Liver (tissue), 8 donors: ENCODE measurements at regions not wholly inside any gene's neighbourhood (a gene's known extent, or its start where the extent isn't known, plus 50 kb on each side); places are given as distances from the start of the nearest gene placed in this dataset.

Experiments used
- DNase-seq: peaks from one replicate; pipeline ENCODE4 v3.0.0-alpha.2; 2017; ENCODE audit warnings: low spot score
- H3K27ac ChIP-seq, 2 donors: one replicate each; pipeline ENCODE4 v1.7.0; 2013; ENCODE audit warnings: inconsistent platforms in 2 of 2, low read length in 2 of 2, control low read depth in 1 of 2, low read depth in 1 of 2, mild to moderate bottlenecking in 1 of 2
- H3K27me3 ChIP-seq, 4 donors: one replicate each; pipeline versions ENCODE4 v1.6.1 to v1.7.0; 2013; ENCODE audit warnings: low read length in 3 of 4, inconsistent platforms in 1 of 4, mild to moderate bottlenecking in 1 of 4, moderate library complexity in 1 of 4; ENCODE audit not compliant: control insufficient read depth in 4 of 4, insufficient read depth in 4 of 4
- H3K36me3 ChIP-seq, 4 donors: one replicate each; pipeline versions ENCODE4 v1.6.1 to v1.7.0; 2013; ENCODE audit warnings: low read length in 3 of 4, mild to moderate bottlenecking in 3 of 4, low read depth in 1 of 4, moderate library complexity in 1 of 4; ENCODE audit not compliant: control insufficient read depth in 4 of 4, insufficient read depth in 3 of 4
- H3K4me1 ChIP-seq, 4 donors: one replicate each; pipeline versions ENCODE4 v1.6.1 to v1.7.0; 2013; ENCODE audit warnings: low read length in 3 of 4, mild to moderate bottlenecking in 3 of 4, moderate library complexity in 1 of 4; ENCODE audit not compliant: control insufficient read depth in 4 of 4, insufficient read depth in 4 of 4
- H3K4me3 ChIP-seq, 3 donors: one replicate each; pipeline versions ENCODE4 v1.6.1 to v1.7.0; 2013; ENCODE audit warnings: low read length in 3 of 3, control low read depth in 1 of 3, low read depth in 1 of 3, mild to moderate bottlenecking in 1 of 3
- H3K9ac ChIP-seq, 2 donors: one replicate each; pipeline ENCODE4 v1.7.0; 2013; ENCODE audit warnings: low read length in 2 of 2, mild to moderate bottlenecking in 2 of 2, moderate library complexity in 2 of 2, control low read depth in 1 of 2, low read depth in 1 of 2
- H3K9me3 ChIP-seq, 4 donors: one replicate each; pipeline versions ENCODE4 v1.6.1 to v1.7.0; 2013; ENCODE audit warnings: low read length in 3 of 4; ENCODE audit not compliant: control insufficient read depth in 4 of 4
- ATF3 ChIP-seq: IDR thresholded peaks from 2 replicates; pipeline ENCODE4 v1.6.1; 2016; ENCODE audit warnings: antibody characterized with exemption
- CTCF ChIP-seq: fragments of 150-350 bp; IDR thresholded peaks from 2 replicates; pipeline ENCODE4 v1.5.1; 2017; ENCODE audit warnings: improper control_type of control experiment, low read depth, low read length; ENCODE audit not compliant: missing input control
- EGR1 ChIP-seq, 2 donors: IDR thresholded peaks; 2 replicates each; pipeline ENCODE4 v1.6.1; 2016 to 2018; ENCODE audit warnings: antibody characterized with exemption in 2 of 2, low read depth in 2 of 2
- FOXA1 ChIP-seq: IDR thresholded peaks from 2 replicates; pipeline ENCODE4 v1.6.1; 2016; ENCODE audit warnings: antibody characterized with exemption
- FOXA2 ChIP-seq: IDR thresholded peaks from 2 replicates; pipeline ENCODE4 v1.6.1; 2016; ENCODE audit warnings: antibody characterized with exemption
- GABPA ChIP-seq, 2 donors: IDR thresholded peaks in 1 of 2; conservative IDR thresholded peaks in 1 of 2; 2 replicates each; pipeline ENCODE4 v1.6.1; 2016; ENCODE audit warnings: antibody characterized with exemption in 2 of 2, mild to moderate bottlenecking in 1 of 2, moderate library complexity in 1 of 2
- HNF4A ChIP-seq, 2 donors: conservative IDR thresholded peaks; 2 replicates each; pipeline ENCODE4 v1.6.1; 2016; ENCODE audit warnings: antibody characterized with exemption in 2 of 2, mild to moderate bottlenecking in 2 of 2
- HNF4G ChIP-seq: IDR thresholded peaks from 2 replicates; pipeline ENCODE4 v1.6.1; 2016; ENCODE audit warnings: antibody characterized with exemption
- JUND ChIP-seq, 2 donors: IDR thresholded peaks; 2 replicates each; pipeline ENCODE4 v1.6.1; 2016; ENCODE audit warnings: antibody characterized with exemption in 2 of 2
- MAX ChIP-seq: IDR thresholded peaks from 2 replicates; pipeline ENCODE4 v1.6.1; 2016; ENCODE audit warnings: antibody characterized with exemption
- NR2F2 ChIP-seq: IDR thresholded peaks from 2 replicates; pipeline ENCODE4 v1.6.1; 2016; ENCODE audit warnings: antibody characterized with exemption
- RAD21 ChIP-seq, 2 donors: IDR thresholded peaks; 2 replicates each; pipeline ENCODE4 v1.6.1; 2016; ENCODE audit warnings: antibody characterized with exemption in 2 of 2, mild to moderate bottlenecking in 2 of 2
- REST ChIP-seq: IDR thresholded peaks from 2 replicates; pipeline ENCODE4 v1.6.1; 2016; ENCODE audit warnings: antibody characterized with exemption, mild to moderate bottlenecking
- RXRA ChIP-seq, 2 donors: IDR thresholded peaks; 2 replicates each; pipeline ENCODE4 v1.6.1; 2017 to 2018; ENCODE audit warnings: antibody characterized with exemption in 2 of 2, mild to moderate bottlenecking in 1 of 2
- SP1 ChIP-seq: IDR thresholded peaks from 2 replicates; pipeline ENCODE4 v1.6.1; 2018; ENCODE audit warnings: antibody characterized with exemption, mild to moderate bottlenecking
- TAF1 ChIP-seq: conservative IDR thresholded peaks from 2 replicates; pipeline ENCODE4 v1.6.1; 2016; ENCODE audit warnings: antibody characterized with exemption, mild to moderate bottlenecking
- YY1 ChIP-seq: IDR thresholded peaks from 2 replicates; pipeline ENCODE4 v1.6.1; 2016; ENCODE audit warnings: antibody characterized with exemption, mild to moderate bottlenecking
- ZBTB33 ChIP-seq: IDR thresholded peaks from 2 replicates; pipeline ENCODE4 v1.6.1; 2016; ENCODE audit warnings: antibody characterized with exemption
- WGBS: extraction: QIAGEN DNeasy Blood & Tissue Kit; methylation state at CpG from one replicate; pipeline ENCODE4 v1.1.7; 2013; 5-methylcytosine and 5-hydroxymethylcytosine counted together
- donor health status: healthy.
- donor health status: healthy.
- donor health status: healthy.
- donor health status: healthy.
- donor health status: healthy.

GRCh38 chr11:37038911-37039310, 440.9 kb upstream of the RAG2 start:
- Histone ChIP-seq H3K4me1 (no peaks in the 10 kb centered on the region), H3K36me3 (no peaks in the 10 kb centered on the region), H3K9me3 (no peaks in the 10 kb centered on the region), H3K27me3 (no peaks in the 10 kb centered on the region), H3K9ac (no peak overlapping the region), H3K4me3 (no peak overlapping the region), H3K27ac (no peak overlapping the region)
- TF ChIP-seq EGR1 (IDR thresholded peaks at IDR 0.05; ENCODE audit: low read depth in 2 of 2) (no peak), NR2F2 (no peak), TAF1 (no peak), CTCF (no peak), RXRA (IDR thresholded peaks at IDR 0.05) (no peak), ZBTB33 (no peak), SP1 (no peak), MAX (no peak), YY1 (no peak), RAD21 (IDR thresholded peaks at IDR 0.05) (no peak), ATF3 (no peak), FOXA2 (no peak), GABPA (IDR thresholded peaks at IDR 0.05 in 1 of 2, conservative IDR thresholded peaks at IDR 0.05 in 1 of 2) (no peak), HNF4G (no peak), JUND (IDR thresholded peaks at IDR 0.05) (no peak), HNF4A (conservative IDR thresholded peaks at IDR 0.05) (no peak), REST (no peak), FOXA1 (no peak)
- no peak for DNase-seq
- WGBS = 45% methylated on average over 3 of the region's 3 CpGs
